HCT116 (cell line): ENCODE measurements at regions not wholly inside any gene's neighbourhood (a gene's known extent, or its start where the extent isn't known, plus 50 kb on each side); places are given as distances from the start of the nearest gene placed in this dataset.

Experiments used
- ATAC-seq: fragments of 200-7000 bp; cut with Tn5 transposase; 2 replicates; pipeline ENCODE4 v1.9.1; 2020; ENCODE audit warnings: mild to moderate bottlenecking, moderate library complexity
- BruUV-seq: library from RNA; stranded (reverse); fragments of 400-500 nt; replicated peaks from 2 replicates; lab custom pipeline; 2021; lab: Mats Ljungman, UMichigan
- CTCF ChIA-PET: fragments of 300-600 bp; sonication (Branson Sonifier 250); formaldehyde crosslinking; loops from one replicate; lab custom pipeline; 2021; ENCODE audit warnings: antibody characterized with exemption; lab: Charles Lee
- POLR2A ChIA-PET: fragments of 300-600, 350-600 bp; sonication (Branson Sonifier 250); formaldehyde crosslinking; loops from one replicate; lab custom pipeline; 2021; ENCODE audit warnings: antibody characterized with exemption; lab: Charles Lee
- RAD21 ChIA-PET, 2 experiments: fragments of 300-600 bp; sonication (Branson Sonifier 250); formaldehyde crosslinking; loops; one replicate each; lab custom pipeline; 2023; ENCODE audit warnings: low total read pairs in 2 of 2; ENCODE audit not compliant: uncharacterized antibody in 2 of 2, unreplicated experiment in 2 of 2, low non-redundant PET in 1 of 2; lab: Charles Lee
- DNase-seq: peaks from one replicate; pipeline ENCODE4 v3.0.0-alpha.2; 2010; ENCODE audit warnings: low read depth, low spot score
- H2AFZ ChIP-seq: fragments of 200-600 bp; shearing (Covaris generic), sonication (generic); 2 replicates; pipeline ENCODE4 v1.6.1; 2017; ENCODE audit warnings: low read depth, mixed run types, mixed read lengths, antibody characterized with exemption, low read length; ENCODE audit not compliant: poor library complexity, severe bottlenecking
- H3K27ac ChIP-seq: 2 replicates; pipeline ENCODE4 v1.5.1; 2012; ENCODE audit warnings: low read depth, low read length
- H3K27me3 ChIP-seq: fragments of 200-600 bp; sonication (generic); 2 replicates; pipeline ENCODE4 v1.6.1; 2016; ENCODE audit warnings: mixed run types, low read length, mixed read lengths; ENCODE audit not compliant: insufficient read depth
- H3K36me3 ChIP-seq, 2 experiments: fragments of 200-500 bp in 1 of 2; fragments of 200-600 bp in 1 of 2; sonication (Bioruptor generic) in 1 of 2; sonication (generic) in 1 of 2; 2 replicates each; pipeline versions ENCODE4 v1.5.1 to v1.6.1; 2014 to 2016; ENCODE audit warnings: low read length in 2 of 2, inconsistent platforms in 1 of 2, mixed read lengths in 1 of 2, mixed run types in 1 of 2; ENCODE audit not compliant: insufficient read depth in 2 of 2, control insufficient read depth in 1 of 2
- H3K4me1 ChIP-seq, 2 experiments: fragments of 200-600 bp in 1 of 2; sonication (generic) in 1 of 2; 2 replicates each; pipeline versions ENCODE4 v1.5.1 to v1.6.1; 2012 to 2017; ENCODE audit warnings: low read length in 2 of 2, inconsistent platforms in 1 of 2, mild to moderate bottlenecking in 1 of 2, mixed read lengths in 1 of 2, mixed run types in 1 of 2, moderate library complexity in 1 of 2; ENCODE audit not compliant: insufficient read depth in 2 of 2, control insufficient read depth in 1 of 2
- H3K4me2 ChIP-seq: fragments of 200-600 bp; sonication (generic); 2 replicates; pipeline ENCODE4 v1.6.1; 2017; ENCODE audit warnings: mixed run types, low read length, mixed read lengths
- H3K4me3 ChIP-seq, 2 experiments: fragments of 200-600 bp in 1 of 2; sonication (generic) in 1 of 2; replicated peaks in 1 of 2; 2 replicates each; pipeline ENCODE4 v1.5.1; 2011 to 2016; ENCODE audit warnings: low read length in 2 of 2, control low read depth in 1 of 2, low read depth in 1 of 2, mild to moderate bottlenecking in 1 of 2, mixed read lengths in 1 of 2, mixed run types in 1 of 2
- H3K79me2 ChIP-seq: fragments of 200-600 bp; sonication (generic); 2 replicates; pipeline ENCODE4 v1.6.1; 2017; ENCODE audit warnings: mild to moderate bottlenecking, mixed run types, low read length, moderate library complexity, mixed read lengths; ENCODE audit not compliant: insufficient read depth
- H3K9ac ChIP-seq: fragments of 200-600 bp; sonication (generic); 2 replicates; pipeline ENCODE4 v1.6.1; 2016; ENCODE audit warnings: low read length, mixed read lengths
- H3K9me2 ChIP-seq: fragments of 200-600 bp; sonication (generic), shearing (Covaris generic); 2 replicates; pipeline ENCODE4 v1.6.1; 2017; ENCODE audit warnings: mixed run types, mild to moderate bottlenecking, moderate library complexity; ENCODE audit not compliant: insufficient read depth
- H3K9me3 ChIP-seq, 2 experiments: fragments of 200-500 bp in 1 of 2; fragments of 200-600 bp in 1 of 2; sonication (Bioruptor generic) in 1 of 2; sonication (generic) in 1 of 2; 2 replicates each; pipeline ENCODE4 v1.6.1; 2014 to 2017; ENCODE audit warnings: low read length in 2 of 2, mixed read lengths in 2 of 2, inconsistent platforms in 1 of 2, low read depth in 1 of 2, mild to moderate bottlenecking in 1 of 2, mixed run types in 1 of 2, moderate library complexity in 1 of 2; ENCODE audit not compliant: control insufficient read depth in 1 of 2, insufficient read depth in 1 of 2
- H4K20me1 ChIP-seq: fragments of 200-600 bp; sonication (generic), shearing (Covaris generic); 2 replicates; pipeline ENCODE4 v1.6.1; 2017; ENCODE audit warnings: mixed run types, mild to moderate bottlenecking, moderate library complexity; ENCODE audit not compliant: insufficient read depth
- CBX3 ChIP-seq: IDR thresholded peaks from 2 replicates; pipeline ENCODE4 v1.6.1; 2012; ENCODE audit warnings: low read depth
- CEBPB ChIP-seq: IDR thresholded peaks from 2 replicates; pipeline ENCODE4 v1.6.1; 2012; ENCODE audit warnings: low read depth
- ELF1 ChIP-seq: IDR thresholded peaks from 2 replicates; pipeline ENCODE4 v1.6.1; 2012; ENCODE audit warnings: low read depth, borderline replicate concordance
- RAD21 ChIP-seq: IDR thresholded peaks from 2 replicates; pipeline ENCODE4 v1.6.1; 2012; ENCODE audit warnings: low read depth, mild to moderate bottlenecking
- REST ChIP-seq: IDR thresholded peaks from 2 replicates; pipeline ENCODE4 v1.6.1; 2012; ENCODE audit warnings: low read depth
- TCF7L2 ChIP-seq: IDR thresholded peaks from 2 replicates; pipeline ENCODE4 v1.7.0; 2011; ENCODE audit warnings: borderline replicate concordance, inconsistent platforms; ENCODE audit not compliant: insufficient read depth, insufficient read length; ENCODE audit errors: extremely low read depth
- YY1 ChIP-seq: IDR thresholded peaks from 2 replicates; pipeline ENCODE4 v1.6.1; 2011; ENCODE audit warnings: low read length, low read depth, moderate library complexity, mild to moderate bottlenecking; ENCODE audit not compliant: insufficient replicate concordance; ENCODE audit errors: extremely low read depth
- intact Hi-C: fragments of 100-400 bp; cut with micrococcal nuclease; formaldehyde crosslinking; loops from 2 replicates; pipeline ENCODE4 v1.10.0; 2022
- TF ChIP-seq, protein P1 (sequence below): IDR thresholded peaks from 2 replicates; pipeline ENCODE4 v1.6.1; 2012
- TF ChIP-seq, protein P2 (sequence below): IDR thresholded peaks from 2 replicates; pipeline ENCODE4 v1.6.1; 2011; ENCODE audit warnings: mild to moderate bottlenecking, low read length, moderate library complexity; ENCODE audit not compliant: insufficient replicate concordance; ENCODE audit errors: extremely low read depth

- no peak overlapping the region for H3K4me2 ChIP-seq
- intact Hi-C loops = no loop called here
- no peaks in the 10 kb centered on the region for H3K9me2 ChIP-seq
- H3K4me3 ChIP-seq = no peak overlapping the region
- no peak for ATAC-seq
- no peaks in the 10 kb centered on the region for H3K79me2 ChIP-seq
- ChIA-PET RAD21 (no interaction called here), POLR2A (no interaction called here), CTCF (no interaction called here)
- no TSS peak for BruUV-seq
- H3K27me3 ChIP-seq = no peaks in the 10 kb centered on the region
- no peak overlapping the region for H2AFZ ChIP-seq
- H3K9ac ChIP-seq = no peak overlapping the region
- DNase-seq = no peak
- H3K27ac ChIP-seq = no peak overlapping the region
- TF ChIP-seq, protein P1, sequence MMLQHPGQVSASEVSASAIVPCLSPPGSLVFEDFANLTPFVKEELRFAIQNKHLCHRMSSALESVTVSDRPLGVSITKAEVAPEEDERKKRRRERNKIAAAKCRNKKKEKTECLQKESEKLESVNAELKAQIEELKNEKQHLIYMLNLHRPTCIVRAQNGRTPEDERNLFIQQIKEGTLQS = no peak
- TF ChIP-seq REST = no peak
- TF ChIP-seq CEBPB = no peak
- TF ChIP-seq, protein P2, sequence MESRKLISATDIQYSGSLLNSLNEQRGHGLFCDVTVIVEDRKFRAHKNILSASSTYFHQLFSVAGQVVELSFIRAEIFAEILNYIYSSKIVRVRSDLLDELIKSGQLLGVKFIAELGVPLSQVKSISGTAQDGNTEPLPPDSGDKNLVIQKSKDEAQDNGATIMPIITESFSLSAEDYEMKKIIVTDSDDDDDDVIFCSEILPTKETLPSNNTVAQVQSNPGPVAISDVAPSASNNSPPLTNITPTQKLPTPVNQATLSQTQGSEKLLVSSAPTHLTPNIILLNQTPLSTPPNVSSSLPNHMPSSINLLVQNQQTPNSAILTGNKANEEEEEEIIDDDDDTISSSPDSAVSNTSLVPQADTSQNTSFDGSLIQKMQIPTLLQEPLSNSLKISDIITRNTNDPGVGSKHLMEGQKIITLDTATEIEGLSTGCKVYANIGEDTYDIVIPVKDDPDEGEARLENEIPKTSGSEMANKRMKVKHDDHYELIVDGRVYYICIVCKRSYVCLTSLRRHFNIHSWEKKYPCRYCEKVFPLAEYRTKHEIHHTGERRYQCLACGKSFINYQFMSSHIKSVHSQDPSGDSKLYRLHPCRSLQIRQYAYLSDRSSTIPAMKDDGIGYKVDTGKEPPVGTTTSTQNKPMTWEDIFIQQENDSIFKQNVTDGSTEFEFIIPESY = no peak
- no peak for TF ChIP-seq RAD21
- no peak for TF ChIP-seq YY1
- no peak for TF ChIP-seq ELF1
- no peak for TF ChIP-seq TCF7L2
- no peak for TF ChIP-seq CBX3
- H3K36me3 ChIP-seq = no peaks in the 10 kb centered on the region
- H3K9me3 ChIP-seq = no peaks in the 10 kb centered on the region
- no peaks in the 10 kb centered on the region for H4K20me1 ChIP-seq
- H3K4me1 ChIP-seq = no peaks in the 10 kb centered on the region
These were observed 230.8 kb downstream of the GASK1B start for GRCh38 chr4:157942017-157942416.
